Ureter (tissue), 1 donor: ENCODE measurements at regions not wholly inside any gene's neighbourhood (a gene's known extent, or its start where the extent isn't known, plus 50 kb on each side); places are given as distances from the start of the nearest gene placed in this dataset.

ENCODE experiments used
- DNase-seq: peaks from one replicate; pipeline ENCODE4 v3.0.0-alpha.2; 2020; ENCODE audit warnings: low spot score
- donor health status: DM: yes; HTN: yes; CAD: no.

- DNase-seq, result no peak
These were observed 940.1 kb upstream of the SORCS1 start for GRCh38 chr10:108104551-108105156.

GRCh38 chr10:108097258-108097657, 932.8 kb upstream of the SORCS1 start:
- DNase-seq, result no peak

GRCh38 chr10:108095932-108096925, 931.7 kb upstream of the SORCS1 start:
- no peak for DNase-seq

GRCh38 chr10:108090476-108091215, 926.1 kb upstream of the SORCS1 start:
- no peak for DNase-seq

GRCh38 chr10:108086502-108086901, 922.0 kb upstream of the SORCS1 start:
- DNase-seq, result no peak

GRCh38 chr10:108082596-108082995, 918.1 kb upstream of the SORCS1 start:
- DNase-seq, result no peak

- no peak for DNase-seq
These were observed 913.8 kb upstream of the SORCS1 start for GRCh38 chr10:108078263-108078662.

- no peak for DNase-seq
These were observed 908.0 kb upstream of the SORCS1 start for GRCh38 chr10:108072466-108072865.

GRCh38 chr10:108070789-108071188, 906.3 kb upstream of the SORCS1 start:
- no peak for DNase-seq

GRCh38 chr10:108069096-108069495, 904.6 kb upstream of the SORCS1 start:
- no peak for DNase-seq

GRCh38 chr10:108064746-108065260, 900.3 kb upstream of the SORCS1 start:
- no peak for DNase-seq

GRCh38 chr10:108060246-108060645, 895.7 kb upstream of the SORCS1 start:
- DNase-seq, result no peak

- no peak for DNase-seq
These were observed 891.0 kb upstream of the SORCS1 start for GRCh38 chr10:108055506-108055905.

- no peak for DNase-seq
These were observed 888.5 kb upstream of the SORCS1 start for GRCh38 chr10:108052981-108053380.

GRCh38 chr10:108051218-108051617, 886.7 kb upstream of the SORCS1 start:
- no peak for DNase-seq

- no peak for DNase-seq
These were observed 886.1 kb upstream of the SORCS1 start for GRCh38 chr10:108050626-108051025.

- DNase-seq, result no peak
These were observed 885.2 kb upstream of the SORCS1 start for GRCh38 chr10:108049668-108050067.

- no peak for DNase-seq
These were observed 884.4 kb upstream of the SORCS1 start for GRCh38 chr10:108048898-108049297.

GRCh38 chr10:108039821-108040584, 875.5 kb upstream of the SORCS1 start:
- no peak for DNase-seq

- no peak for DNase-seq
These were observed 872.6 kb upstream of the SORCS1 start for GRCh38 chr10:108037061-108037460.

- DNase-seq, result no peak
These were observed 871.8 kb upstream of the SORCS1 start for GRCh38 chr10:108036265-108036664.
